Embryonic facial prominence (tissue), 1 donor: ENCODE measurements at regions not wholly inside any gene's neighbourhood (a gene's known extent, or its start where the extent isn't known, plus 50 kb on each side); places are given as distances from the start of the nearest gene placed in this dataset.

Experiments used
- DNase-seq: peaks from one replicate; pipeline ENCODE4 v3.0.0-alpha.2; 2016; ENCODE audit errors: extremely low spot score

DNA sequence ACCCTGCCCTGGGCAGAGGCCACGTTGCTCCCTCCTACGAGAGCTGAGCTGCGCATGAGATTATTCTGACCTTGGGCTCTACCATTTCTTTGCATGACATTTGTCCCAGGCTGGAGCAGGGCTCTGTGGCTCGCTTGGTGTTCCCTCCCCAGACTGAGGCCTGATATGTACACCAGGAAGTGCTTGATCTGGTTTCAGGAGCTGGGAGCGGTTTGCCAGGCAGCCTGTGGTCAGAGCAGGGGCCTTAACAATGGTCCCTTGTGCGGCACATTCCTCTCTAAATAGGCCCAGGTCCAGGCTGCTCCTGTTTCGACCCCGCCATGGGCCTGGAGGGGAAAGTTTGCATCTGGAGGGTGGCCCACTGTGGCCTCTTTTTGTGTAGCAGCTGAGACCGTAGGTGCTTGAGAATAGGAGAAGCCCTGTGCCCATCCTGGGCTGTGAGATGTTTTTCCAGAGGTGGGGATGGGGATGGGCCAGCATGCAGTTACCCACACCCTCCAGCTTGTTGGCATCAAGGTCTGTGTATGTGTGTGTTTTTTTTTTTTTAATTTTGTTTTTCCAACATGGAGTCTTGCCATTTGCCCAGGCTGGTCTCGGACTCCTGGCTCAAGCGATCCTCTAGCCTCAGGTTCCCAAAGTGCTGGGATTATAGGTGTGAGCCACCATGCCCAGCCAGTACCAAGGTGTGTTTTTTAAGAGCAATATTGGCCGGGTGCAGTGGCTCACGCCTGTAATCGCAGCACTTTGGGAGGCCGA lies 253.9 kb downstream of the SEC14L1 start:
- no peak for DNase-seq

DNA sequence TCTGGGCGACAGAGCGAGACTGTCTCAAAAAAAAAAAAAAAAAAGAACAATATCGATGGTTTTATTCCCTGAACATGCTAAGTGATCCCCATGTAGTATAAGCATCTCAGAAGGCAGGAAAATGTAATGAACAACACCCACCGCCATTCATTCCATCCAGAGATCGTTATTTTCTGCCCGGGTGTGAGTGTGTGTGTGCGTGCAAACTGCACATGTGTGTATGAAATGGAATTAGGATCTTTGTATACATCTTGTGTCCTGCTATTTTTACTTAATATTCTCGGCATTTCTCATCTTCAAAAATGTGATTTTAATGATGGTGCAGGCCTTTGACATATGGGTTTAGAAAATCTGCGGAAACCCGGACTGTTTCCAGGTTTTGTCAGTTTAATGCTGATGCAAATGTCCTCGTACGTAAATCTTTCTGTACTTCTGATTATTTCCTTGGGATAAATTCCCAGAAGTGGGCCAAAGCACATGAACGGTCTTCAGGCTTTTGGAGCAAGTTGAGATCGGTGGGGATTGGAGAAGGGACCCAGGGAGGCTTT lies 254.8 kb downstream of the SEC14L1 start:
- no peak for DNase-seq

DNA sequence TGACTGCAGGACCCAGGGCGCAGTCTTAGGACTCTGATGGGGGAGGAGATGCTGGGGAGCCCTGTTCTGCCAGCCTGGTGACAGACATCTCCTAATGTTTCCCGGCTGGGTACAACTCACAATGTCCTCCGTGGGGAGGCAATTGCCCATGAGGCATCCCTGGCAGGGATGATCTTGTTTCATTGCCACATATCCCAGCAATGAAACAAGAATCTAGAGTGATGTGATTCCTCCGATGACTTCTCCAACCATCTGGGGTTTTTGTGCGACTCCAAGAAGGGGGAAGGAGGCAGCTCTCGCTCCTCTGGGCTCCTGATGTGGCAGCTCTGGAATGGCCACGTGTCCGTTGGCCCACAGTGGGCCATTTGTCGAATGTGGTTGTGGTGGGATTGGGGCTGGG lies 255.8 kb downstream of the SEC14L1 start:
- DNase-seq: no peak

DNA sequence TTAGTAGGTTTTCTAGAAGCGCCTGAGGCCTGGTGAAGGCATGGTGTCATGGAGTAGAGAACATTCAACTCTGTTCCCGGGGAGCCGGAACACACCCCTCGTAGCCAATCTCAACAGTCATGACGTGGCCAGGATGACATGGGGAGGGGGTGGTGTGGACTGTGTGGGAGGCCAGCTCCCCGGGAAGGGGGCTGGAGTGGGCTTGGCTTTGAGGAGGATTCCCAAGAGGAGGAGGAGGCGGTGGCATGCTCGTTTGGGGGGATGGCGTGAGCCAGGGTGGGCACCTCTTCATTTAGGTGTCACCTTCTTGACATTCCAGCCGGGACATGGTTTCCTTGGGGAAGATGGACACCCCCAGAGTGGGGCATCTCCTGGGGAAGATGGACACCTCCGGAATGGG lies 257.5 kb downstream of the SEC14L1 start:
- no peak for DNase-seq

- DNase-seq: no peak
These were observed 258.7 kb downstream of the SEC14L1 start for GRCh38 chr17:77399319-77399957.

- no peak for DNase-seq
These were observed 259.7 kb downstream of the SEC14L1 start for GRCh38 chr17:77400445-77400870.

- DNase-seq: no peak
These were observed 261.5 kb downstream of the SEC14L1 start for GRCh38 chr17:77402159-77402731.

DNA sequence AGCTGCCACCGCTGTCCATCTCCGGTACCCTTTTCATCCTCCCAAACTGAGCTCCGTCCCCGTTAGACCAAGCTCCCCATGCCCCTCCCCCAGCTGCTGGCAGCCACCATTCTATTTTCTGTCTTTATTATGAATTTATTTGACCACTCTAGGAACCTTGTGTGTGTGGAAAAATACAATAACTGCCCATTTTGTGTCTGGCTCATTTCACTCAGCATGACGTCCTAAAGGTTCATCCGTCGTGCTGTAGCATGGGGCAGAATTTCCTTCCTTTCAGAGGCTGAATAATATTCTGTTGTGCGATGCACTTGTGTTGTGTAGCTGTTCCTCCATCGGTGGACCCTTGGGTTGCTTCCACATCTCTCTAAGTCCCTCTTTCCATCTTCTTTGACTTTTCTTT lies 263.1 kb downstream of the SEC14L1 start:
- DNase-seq: no peak

DNA sequence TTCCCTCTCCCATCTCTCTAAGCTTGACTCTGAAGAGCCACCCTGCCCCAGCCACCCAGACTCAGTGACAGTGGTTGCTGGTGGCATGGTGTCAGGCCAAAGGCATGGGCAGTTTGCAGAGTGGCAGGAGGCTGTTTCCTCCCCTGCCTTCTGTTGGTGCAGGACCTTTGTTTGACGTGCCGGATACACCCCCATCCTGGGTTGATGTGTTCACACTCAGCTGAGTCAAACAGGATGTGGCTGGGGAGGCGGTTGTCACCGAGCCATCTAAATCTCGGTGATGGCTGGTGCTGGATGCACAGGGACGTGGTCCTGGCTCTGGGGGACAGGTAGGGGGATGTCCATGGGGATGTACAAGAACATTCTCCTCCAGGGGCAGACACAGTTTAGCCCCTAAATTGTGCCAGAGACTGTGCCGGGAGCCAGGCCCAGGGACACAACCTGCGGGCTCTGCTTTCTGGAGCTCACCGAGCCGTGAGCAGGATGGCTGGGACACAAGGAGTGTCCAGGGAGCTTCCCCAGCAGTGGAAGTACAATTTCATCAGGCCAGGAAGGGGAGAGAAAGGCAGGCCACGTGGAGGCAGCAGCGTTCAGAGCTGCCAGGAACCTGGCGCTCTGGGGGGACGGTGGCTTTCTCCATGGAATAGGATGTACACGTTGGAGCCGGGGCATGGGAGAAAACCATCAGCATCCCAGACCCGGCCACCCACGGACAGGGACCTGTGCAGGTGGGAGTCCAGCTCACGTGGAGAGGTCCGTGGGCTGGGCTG lies 264.2 kb downstream of the SEC14L1 start:
- DNase-seq: no peak

DNA sequence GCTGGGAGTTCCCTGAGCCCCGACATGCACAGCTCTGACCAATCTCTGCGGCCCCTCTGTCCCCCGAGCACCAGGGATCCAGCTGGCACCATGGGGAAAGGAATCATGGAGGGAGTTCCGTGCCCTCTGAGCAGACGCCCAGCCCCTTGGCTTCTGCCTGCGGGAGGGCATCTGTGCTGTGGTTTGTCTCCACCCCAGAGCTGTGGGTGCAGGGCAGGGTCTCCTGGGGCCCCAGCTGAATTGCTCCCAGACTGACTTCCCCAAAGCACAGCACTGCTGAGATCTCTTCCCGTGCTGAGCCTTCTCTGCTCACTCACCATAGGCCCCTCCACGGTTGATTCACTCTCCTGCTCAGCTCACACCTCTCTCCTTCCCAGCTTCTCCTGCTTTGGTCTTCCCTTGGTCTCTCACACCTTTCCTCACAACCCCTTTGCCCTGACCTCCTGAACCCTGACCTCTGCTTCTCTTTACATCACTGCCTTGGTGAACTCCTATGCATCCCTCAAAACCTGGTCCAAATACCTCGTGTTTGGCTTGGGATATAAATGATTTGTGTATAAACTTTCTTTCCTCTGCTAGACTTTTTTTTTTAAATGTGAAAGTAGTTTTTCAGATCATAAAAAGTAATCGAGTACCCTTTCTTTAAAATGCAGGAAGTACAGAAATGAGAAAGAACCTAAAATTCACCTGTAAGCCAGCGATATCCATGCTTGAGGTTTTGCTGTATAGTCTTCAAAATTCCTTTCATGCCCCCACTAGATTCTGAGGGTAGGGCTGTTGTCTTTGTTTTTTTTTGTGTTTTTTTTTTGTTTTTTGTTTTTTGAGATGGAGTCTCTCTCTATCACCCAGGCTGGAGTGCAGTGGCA lies 265.3 kb downstream of the SEC14L1 start:
- no peak for DNase-seq

GRCh38 chr17:77407321-77408277 lies 266.8 kb downstream of the SEC14L1 start:
- no peak for DNase-seq

- no peak for DNase-seq
These were observed 267.5 kb downstream of the SEC14L1 start for GRCh38 chr17:77408284-77408683.

DNA sequence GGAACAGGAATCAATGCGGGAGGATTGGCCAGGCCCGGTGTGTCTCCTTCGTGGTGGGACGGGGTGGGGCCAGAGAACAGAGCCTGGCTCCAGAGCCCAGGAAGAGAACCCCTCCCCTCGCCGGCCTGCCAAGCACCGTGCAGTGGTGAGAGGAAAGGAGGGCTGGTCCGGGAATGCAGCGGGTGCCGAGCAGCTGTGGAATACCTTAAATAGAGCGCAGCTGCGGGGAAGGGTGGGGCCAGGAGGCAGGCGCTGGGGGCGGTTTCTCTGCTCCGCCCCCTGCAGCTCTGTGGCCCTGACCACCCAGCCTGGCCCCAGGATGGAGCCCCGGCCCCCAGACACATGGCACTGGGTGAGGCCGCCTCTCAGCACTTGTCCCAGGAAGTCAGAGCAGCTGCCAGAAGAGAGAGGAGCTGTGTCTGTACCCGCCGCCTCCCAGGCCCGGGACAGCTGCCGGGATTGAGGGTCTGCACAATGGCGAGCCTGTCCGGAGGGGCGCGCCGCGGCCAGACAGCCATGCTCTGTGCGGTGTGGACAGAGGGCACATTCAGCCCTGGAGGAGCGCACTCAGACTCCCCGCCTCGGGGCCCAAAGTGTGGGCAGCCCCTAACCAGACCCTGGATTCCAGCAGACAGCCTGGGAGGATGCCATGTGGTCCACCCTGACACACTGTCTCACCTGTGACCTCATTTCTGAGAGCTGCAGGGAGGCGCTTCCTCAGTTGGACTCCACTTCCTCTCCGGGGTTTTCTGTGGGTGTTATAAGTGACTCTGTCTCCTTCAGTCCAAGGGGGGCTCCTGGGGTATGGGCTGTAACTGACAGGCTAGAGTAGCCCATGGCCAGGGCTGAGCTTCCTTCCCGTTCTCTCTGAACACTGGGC lies 268.8 kb downstream of the SEC14L1 start:
- DNase-seq: no peak

DNA sequence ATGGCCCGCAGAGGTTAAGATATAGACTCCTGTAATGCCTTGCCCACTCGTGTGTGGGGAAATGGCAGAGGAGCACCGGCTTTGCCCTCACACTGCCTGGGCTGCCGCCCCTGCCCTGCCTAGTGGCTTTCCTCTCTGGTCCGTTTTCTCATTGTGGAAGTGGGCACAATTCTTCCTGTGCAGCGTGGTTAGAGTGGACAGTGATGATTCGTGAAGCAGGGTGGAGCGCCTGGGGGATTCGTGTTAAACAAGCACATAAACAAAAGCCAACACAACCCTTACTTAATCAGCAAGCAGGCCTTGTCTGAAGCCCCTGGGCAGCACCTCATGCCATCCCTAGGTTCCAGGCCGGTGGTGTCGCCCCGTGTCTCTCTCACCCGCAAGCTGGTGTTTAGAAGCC lies 269.7 kb downstream of the SEC14L1 start:
- DNase-seq: no peak

- DNase-seq: no peak
These were observed 274.1 kb downstream of the SEC14L1 start for GRCh38 chr17:77414811-77415400.

DNA sequence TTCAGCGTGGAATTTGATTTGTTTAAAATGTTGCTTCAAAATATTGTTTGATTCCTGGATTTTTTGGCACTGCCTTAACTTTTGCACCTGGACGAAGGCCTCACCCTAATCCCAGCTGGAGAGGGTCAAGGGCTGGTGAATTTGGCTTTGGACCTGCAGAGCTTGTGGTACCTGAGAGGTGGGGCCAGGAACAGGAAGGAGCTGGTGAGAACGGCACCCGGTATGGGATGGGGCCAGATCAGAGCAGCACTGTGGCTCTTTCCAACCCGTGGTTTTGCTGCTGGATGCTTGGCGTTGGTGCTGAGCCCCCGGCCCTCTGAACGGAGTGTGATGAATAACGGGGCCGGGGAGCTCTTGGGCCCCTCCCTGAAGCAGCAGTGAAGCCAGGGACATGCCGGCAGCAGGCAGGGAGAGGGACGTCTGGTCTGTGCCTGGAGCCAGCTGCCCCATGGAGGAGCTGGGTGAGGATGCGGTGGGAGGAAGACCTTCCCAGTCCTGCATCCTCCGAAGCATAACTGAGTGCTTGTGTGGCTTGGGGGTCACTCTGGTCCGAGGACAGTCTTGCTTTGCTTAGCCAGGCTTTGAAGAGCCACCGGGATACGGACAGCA lies 275.4 kb downstream of the SEC14L1 start:
- no peak for DNase-seq

GRCh38 chr17:77417575-77417974 lies 276.8 kb downstream of the SEC14L1 start:
- no peak for DNase-seq

- no peak for DNase-seq
These were observed 277.8 kb downstream of the SEC14L1 start for GRCh38 chr17:77418609-77419008.
